ELR (cell line): ENCODE measurements at regions not wholly inside any gene's neighbourhood (a gene's known extent, or its start where the extent isn't known, plus 50 kb on each side); places are given as distances from the start of the nearest gene placed in this dataset.
"Not testable (repeated sequence)": the region's sequence is repeated elsewhere in the genome, so short reads cannot be mapped to it uniquely, and the experiment has no call there.

Experiments
- DNase-seq: peaks from one replicate; pipeline ENCODE4 v3.0.0-alpha.2; 2015; ENCODE audit warnings: low read depth

GRCh38 chr4:141290771-141291170 lies 70.1 kb downstream of the ZNF330 start:
- DNase-seq, result no peak

DNA sequence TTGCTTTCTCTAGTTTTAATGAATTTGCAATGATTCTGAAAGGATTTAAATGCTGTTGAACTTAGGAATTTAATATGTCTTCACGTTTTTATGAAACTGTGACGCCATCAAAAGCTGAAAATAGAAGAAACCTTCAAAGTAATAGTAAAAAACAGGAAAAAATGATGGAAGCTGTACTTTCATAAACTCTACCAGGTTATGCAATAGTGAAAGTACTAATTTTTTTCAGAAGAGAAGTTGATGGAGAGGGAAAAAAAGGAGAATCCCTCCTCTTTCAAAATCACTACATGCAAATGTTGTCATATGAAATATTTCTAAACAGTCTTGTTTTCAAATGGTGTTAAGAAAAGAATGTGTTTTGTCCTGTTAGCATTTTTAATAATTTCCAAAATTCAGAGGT lies 73.6 kb downstream of the ZNF330 start:
- no peak for DNase-seq

GRCh38 chr4:141301216-141301615 lies 80.5 kb downstream of the ZNF330 start:
- DNase-seq, result no peak

GRCh38 chr4:141302924-141303323 lies 82.2 kb downstream of the ZNF330 start:
- no peak for DNase-seq

- DNase-seq, result no peak
Measured at GRCh38 chr4:141304346-141304745, 83.7 kb downstream of the ZNF330 start.

GRCh38 chr4:141306331-141306730 lies 85.6 kb downstream of the ZNF330 start:
- no peak for DNase-seq

DNA sequence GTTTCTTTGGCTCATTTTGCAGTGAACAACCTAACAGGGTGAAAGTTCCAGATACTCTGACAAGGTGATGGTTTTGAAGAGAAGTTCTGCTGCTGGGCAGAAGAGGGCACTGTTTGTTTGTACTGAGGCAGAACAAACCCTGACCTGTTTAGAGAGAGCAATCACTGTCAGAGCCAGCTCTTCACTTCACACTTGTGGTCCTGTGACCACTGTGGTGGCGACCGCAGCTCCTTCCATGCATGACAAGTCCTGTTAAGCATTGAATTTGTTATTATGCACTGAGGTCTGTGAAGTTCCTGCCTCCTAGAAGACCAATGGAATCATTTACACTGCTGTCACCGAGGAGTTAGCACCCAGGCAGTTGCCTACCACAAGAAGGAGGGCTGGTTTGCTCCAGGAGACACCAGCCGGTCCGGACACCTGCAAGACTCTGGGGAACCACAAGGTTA lies 86.6 kb downstream of the ZNF330 start:
- peak; percentile 60 for DNase-seq

DNA sequence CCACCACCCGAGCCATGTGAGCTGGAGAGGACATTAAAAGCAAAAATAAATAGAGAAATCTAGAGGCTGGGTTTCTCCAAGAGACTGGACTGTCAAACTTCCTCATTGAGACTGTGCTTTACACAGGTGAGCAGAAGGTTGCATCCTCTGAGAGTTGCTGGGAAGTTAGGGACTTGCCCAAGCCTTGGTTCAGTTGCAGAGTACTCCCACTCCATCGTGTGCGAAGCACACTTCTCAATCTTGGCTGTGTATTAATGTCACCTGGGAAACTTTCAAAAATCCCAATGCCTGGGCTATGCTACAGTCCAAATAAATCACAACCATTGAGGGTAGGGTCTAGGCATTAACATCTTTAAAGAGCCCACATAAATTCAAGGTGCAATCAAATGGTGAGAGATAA lies 89.2 kb downstream of the ZNF330 start:
- DNase-seq, result no peak

- no peak for DNase-seq
Measured at GRCh38 chr4:141311246-141312204, 90.8 kb downstream of the ZNF330 start.

- DNase-seq, result no peak
Measured at GRCh38 chr4:141314627-141315026, 93.9 kb downstream of the ZNF330 start.

GRCh38 chr4:141328560-141329173 lies 108.0 kb downstream of the ZNF330 start:
- peak; percentile 2 for DNase-seq

- peak; percentile 55 for DNase-seq
Measured at GRCh38 chr4:141329174-141329569, 108.5 kb downstream of the ZNF330 start.

DNA sequence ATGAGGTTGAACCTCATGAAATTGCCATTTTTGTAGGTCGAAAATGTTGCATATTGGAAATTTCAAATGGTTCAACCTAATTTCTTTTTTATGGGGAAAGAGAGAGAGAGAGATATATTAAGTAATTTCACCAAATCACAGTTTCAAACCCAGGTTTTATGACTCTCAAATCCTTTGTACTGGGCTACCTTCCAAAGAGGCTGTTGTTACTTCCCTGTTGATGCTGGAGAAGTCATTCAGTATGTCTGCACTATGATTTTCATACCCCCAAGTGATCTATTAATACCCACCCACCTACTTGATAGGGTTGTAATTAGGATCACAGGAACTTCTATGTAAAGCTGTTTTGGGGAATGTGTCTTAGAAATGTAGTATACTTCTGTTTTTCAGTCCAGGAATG lies 109.9 kb downstream of the ZNF330 start:
- no peak for DNase-seq

DNA sequence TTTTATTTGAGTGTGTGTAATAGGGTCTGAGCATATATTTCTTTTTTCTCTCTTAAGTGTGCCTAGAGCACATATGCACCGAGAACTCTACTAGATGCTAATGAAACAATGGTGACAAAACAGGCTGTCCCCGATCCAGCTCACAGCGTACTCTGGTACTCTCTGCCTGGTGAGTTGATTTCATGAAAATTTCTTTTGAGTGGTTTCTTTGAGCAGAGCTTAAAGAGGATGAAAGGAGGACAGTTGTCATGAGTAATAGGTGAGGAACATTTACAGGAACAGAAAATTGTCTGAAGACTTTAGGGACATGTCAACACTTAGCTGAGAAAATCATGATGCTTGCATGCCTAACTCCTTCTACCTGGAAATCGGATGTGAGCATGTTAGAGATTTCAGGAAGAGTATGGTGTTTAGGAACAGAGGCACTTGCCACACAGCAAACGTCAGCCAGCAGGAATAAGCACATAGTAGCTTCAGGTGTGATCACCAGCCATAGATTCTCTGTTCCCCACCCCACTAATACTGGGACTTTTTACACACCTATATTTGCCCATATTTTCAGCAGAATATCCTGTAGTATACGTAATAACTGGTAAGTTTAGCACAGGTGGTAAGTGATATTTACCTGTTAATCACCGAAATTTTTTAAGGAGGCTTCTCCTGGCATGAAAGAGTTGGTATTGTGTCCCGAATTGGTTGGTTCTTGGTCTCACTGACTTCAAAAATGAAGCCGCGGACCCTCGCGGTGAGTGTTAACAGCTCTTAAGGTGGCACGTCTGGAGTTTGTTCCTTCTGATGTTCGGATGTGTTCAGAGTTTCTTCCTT lies 111.1 kb downstream of the ZNF330 start:
- no peak for DNase-seq

DNA sequence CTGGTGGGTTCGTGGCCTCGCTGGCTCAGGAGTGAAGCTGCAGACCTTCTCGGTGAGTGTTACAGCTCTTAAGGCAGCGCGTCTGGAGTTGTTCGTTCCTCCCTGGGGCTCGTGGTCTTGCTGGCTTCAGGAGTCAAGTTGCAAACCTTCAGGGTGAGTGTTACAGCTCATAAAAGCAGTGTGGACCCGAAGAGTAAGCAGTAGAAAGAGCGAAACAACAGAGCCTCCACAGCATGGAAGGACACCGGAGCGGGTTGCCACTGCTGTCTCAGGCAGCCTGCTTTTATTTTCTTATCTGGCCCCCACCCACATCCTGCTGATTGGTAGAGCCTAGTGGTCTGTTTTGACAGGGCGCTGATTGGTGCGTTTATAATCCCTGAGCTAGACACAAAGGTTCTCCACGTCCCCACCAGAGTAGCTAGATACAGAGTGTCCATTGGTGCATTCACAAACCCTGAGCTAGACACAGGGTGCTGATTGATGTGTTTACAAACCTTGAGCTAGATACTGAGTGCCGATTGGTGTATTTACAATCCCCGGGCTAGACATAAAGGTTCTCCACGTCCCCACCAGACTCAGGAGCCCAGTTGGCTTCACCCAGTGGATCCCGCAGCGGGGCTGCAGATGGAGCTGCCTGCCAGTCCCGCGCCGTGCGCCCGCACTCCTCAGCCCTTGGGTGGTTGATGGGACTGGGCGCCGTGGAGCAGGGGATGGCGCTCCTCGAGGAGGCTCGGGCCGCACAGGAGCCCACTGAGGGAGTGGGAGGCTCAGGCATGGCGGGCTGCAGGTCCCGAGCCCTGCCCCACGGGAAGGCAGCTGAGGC lies 111.9 kb downstream of the ZNF330 start:
- not testable (repeated sequence) for DNase-seq

- peak; percentile 6 for DNase-seq
Measured at GRCh38 chr4:141333456-141334230, 112.9 kb downstream of the ZNF330 start.

GRCh38 chr4:141335166-141335565 lies 114.5 kb downstream of the ZNF330 start:
- no peak for DNase-seq

DNA sequence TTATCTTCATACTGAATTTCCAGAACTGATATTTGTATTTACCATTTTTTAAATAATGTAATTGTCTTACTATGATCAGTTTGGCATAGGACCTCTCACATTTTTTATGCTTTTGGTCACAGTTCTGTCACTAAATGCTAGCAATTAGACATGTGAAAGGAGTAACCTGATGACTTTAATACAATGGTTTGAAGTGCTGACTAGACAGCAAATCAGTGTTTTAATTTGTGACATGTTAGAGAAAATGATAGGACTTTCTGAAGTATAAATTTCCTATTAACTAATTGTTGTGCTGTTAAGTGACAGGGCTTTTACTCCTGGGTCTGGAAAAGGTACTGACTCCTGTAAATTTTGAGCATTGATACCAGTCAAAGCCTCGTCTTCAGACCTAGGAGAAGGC lies 117.5 kb downstream of the ZNF330 start:
- DNase-seq, result no peak

- no peak for DNase-seq
Measured at GRCh38 chr4:141339391-141339790, 118.7 kb downstream of the ZNF330 start.

DNA sequence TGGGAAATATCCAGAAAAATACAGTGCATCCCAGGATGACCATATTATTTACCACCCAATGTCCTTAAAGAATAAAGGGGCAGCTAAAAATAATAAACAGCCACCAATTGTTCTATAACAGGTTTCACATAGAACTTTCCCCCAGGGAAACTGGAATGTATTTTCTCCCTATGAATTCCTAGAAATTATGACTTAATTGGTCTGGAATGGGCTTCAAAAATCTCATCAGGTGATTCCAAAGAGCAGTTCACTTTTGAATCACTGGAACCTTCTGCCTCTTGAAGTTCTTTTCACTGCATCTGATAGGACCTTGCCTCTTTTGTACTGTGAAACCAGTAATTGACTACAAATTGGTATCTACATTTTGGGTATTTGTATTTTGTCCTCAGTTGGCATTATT lies 119.3 kb downstream of the ZNF330 start:
- peak; percentile 29 for DNase-seq

DNA sequence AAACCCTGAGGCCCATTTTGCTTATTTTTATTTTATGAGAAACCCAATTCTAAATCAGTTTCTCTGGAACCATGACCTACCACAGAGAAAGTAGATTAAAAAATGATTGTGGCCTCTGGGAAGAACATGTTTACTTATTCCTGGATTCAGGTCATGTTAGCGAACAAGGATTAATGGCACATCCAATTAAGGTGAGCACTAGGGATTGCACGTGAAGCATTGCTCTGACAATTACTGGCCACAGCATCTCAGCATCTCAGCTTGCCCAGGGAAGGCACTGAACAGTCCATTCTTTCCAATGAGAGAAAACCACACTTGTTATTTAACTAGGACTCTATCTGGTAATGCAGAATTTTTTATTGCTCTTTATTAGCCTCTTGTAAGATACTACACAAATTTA lies 119.8 kb downstream of the ZNF330 start:
- DNase-seq, result no peak
